ENCODE measurements at regions not wholly inside any gene's neighbourhood (a gene's known extent, or its start where the extent isn't known, plus 50 kb on each side); places are given as distances from the start of the nearest gene placed in this dataset.

DNA sequence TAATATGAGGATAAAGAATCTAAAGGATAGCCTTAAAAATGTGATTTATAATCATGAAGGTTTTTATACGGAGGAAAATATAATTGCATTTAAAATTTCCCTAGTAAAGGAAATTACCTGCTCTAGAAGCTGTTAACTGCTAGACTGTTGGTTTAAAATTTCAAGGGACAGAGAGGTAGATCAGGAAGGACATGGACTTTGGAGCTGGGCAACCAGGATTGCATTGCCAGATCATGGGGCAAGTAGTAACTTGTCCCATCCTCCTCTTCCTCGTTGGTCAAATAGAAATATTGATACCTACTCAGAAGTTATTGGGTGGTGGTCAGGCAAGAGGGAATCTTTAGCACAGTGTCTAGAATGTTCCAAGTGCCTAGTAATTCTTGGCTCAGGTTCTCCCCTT is 525.1 kb downstream of the MFSD1 start:
- H3K36me3 ChIP-seq, result no peaks in the 10 kb centered on the region
- H3K4me3 ChIP-seq, result no peak overlapping the region
- intact Hi-C loops (cut with DNase I), result no loop called here
- H3K27ac ChIP-seq, result no peak overlapping the region
- 31% methylated on average over 2 of the region's 2 CpGs for WGBS (ENCODE audit: insufficient coverage, low coverage, low lambda C conversion rate, missing lambda C conversion rate)
- DNase-seq (no peak), ATAC-seq (peak in 2 of 4 donors; percentile 33 to 55)
- H3K4me1 ChIP-seq, result no peaks in the 10 kb centered on the region
- TF ChIP-seq POLR2A (IDR thresholded peaks at IDR 0.05), result no peak
- no peak for TF ChIP-seq CTCF (IDR thresholded peaks at IDR 0.05)
- no peaks in the 10 kb centered on the region for H3K9me3 ChIP-seq
- no peaks in the 10 kb centered on the region for H3K27me3 ChIP-seq

GRCh38 chr3:159332535-159333099 is 530.8 kb downstream of the MFSD1 start:
- DNase-seq, result no peak
- Histone ChIP-seq H3K4me3 (no peak overlapping the region), H3K27ac (no peak overlapping the region), H3K36me3 (no peaks in the 10 kb centered on the region), H3K27me3 (no peaks in the 10 kb centered on the region), H3K9me3 (no peaks in the 10 kb centered on the region), H3K4me1 (no peaks in the 10 kb centered on the region)
- intact Hi-C loops (cut with DNase I), result no loop called here
- ATAC-seq, result no peak
- TF ChIP-seq CTCF (IDR thresholded peaks at IDR 0.05) (no peak), POLR2A (IDR thresholded peaks at IDR 0.05) (no peak)

GRCh38 chr3:159339131-159339530 is 537.3 kb downstream of the MFSD1 start:
- Histone ChIP-seq H3K36me3 (no peaks in the 10 kb centered on the region), H3K4me1 (no peaks in the 10 kb centered on the region), H3K4me3 (no peak overlapping the region), H3K27ac (no peak overlapping the region), H3K27me3 (no peaks in the 10 kb centered on the region), H3K9me3 (no peaks in the 10 kb centered on the region)
- intact Hi-C loops (cut with DNase I), result no loop called here
- ATAC-seq, result no peak
- DNase-seq, result no peak
- TF ChIP-seq POLR2A (IDR thresholded peaks at IDR 0.05) (no peak), CTCF (IDR thresholded peaks at IDR 0.05) (no peak)

GRCh38 chr3:159340877-159341500 is 539.1 kb downstream of the MFSD1 start:
- H3K36me3 ChIP-seq, result no peaks in the 10 kb centered on the region
- H3K4me3 ChIP-seq, result no peak overlapping the region
- no peak for DNase-seq
- H3K27ac ChIP-seq, result no peak overlapping the region
- no peaks in the 10 kb centered on the region for H3K27me3 ChIP-seq
- no peaks in the 10 kb centered on the region for H3K4me1 ChIP-seq
- intact Hi-C loops (cut with DNase I), result no loop called here
- no peaks in the 10 kb centered on the region for H3K9me3 ChIP-seq
- ATAC-seq, result no peak
- 27% methylated on average over 3 of the region's 3 CpGs for WGBS (ENCODE audit: insufficient coverage, low coverage, low lambda C conversion rate, missing lambda C conversion rate)
- TF ChIP-seq POLR2A (IDR thresholded peaks at IDR 0.05), result no peak
- TF ChIP-seq CTCF (IDR thresholded peaks at IDR 0.05), result no peak
